Fibroblast of skin of scalp (primary cell): ENCODE measurements at regions not wholly inside any gene's neighbourhood (a gene's known extent, or its start where the extent isn't known, plus 50 kb on each side); places are given as distances from the start of the nearest gene placed in this dataset.

ENCODE experiments used
- DNase-seq: peaks from one replicate; pipeline ENCODE4 v3.0.0-alpha.2; 2013

GRCh38 chr3:65231544-65231943, 543.7 kb upstream of the ADAMTS9 start:
- DNase-seq, result no peak

GRCh38 chr3:65230261-65231139, 542.7 kb upstream of the ADAMTS9 start:
- DNase-seq, result peak; percentile 4

GRCh38 chr3:65226287-65226686, 538.5 kb upstream of the ADAMTS9 start:
- no peak for DNase-seq

- no peak for DNase-seq
Observed at GRCh38 chr3:65210026-65210814, 522.4 kb upstream of the ADAMTS9 start.

GRCh38 chr3:65202395-65202794, 514.6 kb upstream of the ADAMTS9 start:
- no peak for DNase-seq

- DNase-seq, result no peak
Observed at GRCh38 chr3:65201926-65202325, 514.1 kb upstream of the ADAMTS9 start.

GRCh38 chr3:65200310-65200970, 512.6 kb upstream of the ADAMTS9 start:
- DNase-seq, result no peak

GRCh38 chr3:65196663-65197062, 508.9 kb upstream of the ADAMTS9 start:
- peak; percentile 43 for DNase-seq

GRCh38 chr3:65195211-65196006, 507.6 kb upstream of the ADAMTS9 start:
- DNase-seq, result no peak

GRCh38 chr3:65194744-65195143, 506.9 kb upstream of the ADAMTS9 start:
- DNase-seq, result no peak

GRCh38 chr3:65194047-65194714, 506.4 kb upstream of the ADAMTS9 start:
- no peak for DNase-seq

GRCh38 chr3:65193531-65193930, 505.7 kb upstream of the ADAMTS9 start:
- no peak for DNase-seq

- no peak for DNase-seq
Observed at GRCh38 chr3:65190111-65190510, 502.3 kb upstream of the ADAMTS9 start.

GRCh38 chr3:65186268-65186667, 498.5 kb upstream of the ADAMTS9 start:
- no peak for DNase-seq

GRCh38 chr3:65182682-65183081, 494.9 kb upstream of the ADAMTS9 start:
- no peak for DNase-seq

GRCh38 chr3:65182085-65182484, 494.3 kb upstream of the ADAMTS9 start:
- DNase-seq, result no peak

- DNase-seq, result peak; percentile 15
Observed at GRCh38 chr3:65181391-65181871, 493.6 kb upstream of the ADAMTS9 start.

- peak; percentile 46 for DNase-seq
Observed at GRCh38 chr3:65178703-65179102, 490.9 kb upstream of the ADAMTS9 start.

GRCh38 chr3:65177960-65178376, 490.2 kb upstream of the ADAMTS9 start:
- DNase-seq, result peak; percentile 14

GRCh38 chr3:65174713-65175112, 486.9 kb upstream of the ADAMTS9 start:
- DNase-seq, result no peak

GRCh38 chr3:65173841-65174240, 486.0 kb upstream of the ADAMTS9 start:
- peak; percentile 37 for DNase-seq

GRCh38 chr3:65172209-65172608, 484.4 kb upstream of the ADAMTS9 start:
- no peak for DNase-seq
